GM23338 (cell line): ENCODE measurements at regions not wholly inside any gene's neighbourhood (a gene's known extent, or its start where the extent isn't known, plus 50 kb on each side); places are given as distances from the start of the nearest gene placed in this dataset.

Source experiments
- ATAC-seq: fragments of 200-7000 bp; cut with Tn5 transposase; 3 replicates; pipeline ENCODE4 v1.9.1; 2020
- DNase-seq: peaks from one replicate; pipeline ENCODE4 v3.0.0-alpha.2; 2015; ENCODE audit warnings: low spot score
- H2AFZ ChIP-seq: fragments of 200-600 bp; sonication (generic); 2 replicates; pipeline ENCODE4 v1.8.0; 2016; ENCODE audit warnings: antibody characterized with exemption, mild to moderate bottlenecking, moderate library complexity
- H3F3A ChIP-seq: fragments of 200-600 bp; sonication (generic); replicated peaks from 2 replicates; pipeline ENCODE4 v1.8.0; 2017; ENCODE audit warnings: antibody characterized with exemption, mixed run types, low read depth
- H3K27ac ChIP-seq: fragments of 200-600 bp; sonication (generic); 2 replicates; pipeline ENCODE4 v1.6.1; 2016; ENCODE audit warnings: low read depth
- H3K27me3 ChIP-seq: fragments of 200-600 bp; sonication (generic); 2 replicates; pipeline ENCODE4 v1.8.0; 2016; ENCODE audit warnings: mild to moderate bottlenecking, mixed run types, moderate library complexity; ENCODE audit not compliant: insufficient read depth
- H3K36me3 ChIP-seq: fragments of 200-600 bp; sonication (generic); 2 replicates; pipeline ENCODE4 v1.8.0; 2016; ENCODE audit warnings: mild to moderate bottlenecking; ENCODE audit not compliant: insufficient read depth
- H3K4me1 ChIP-seq: fragments of 200-600 bp; sonication (generic); 2 replicates; pipeline ENCODE4 v1.8.0; 2016; ENCODE audit warnings: mild to moderate bottlenecking, moderate library complexity; ENCODE audit not compliant: insufficient read depth
- H3K4me2 ChIP-seq: fragments of 200-600 bp; sonication (generic); 2 replicates; pipeline ENCODE4 v1.7.1; 2017; ENCODE audit warnings: mixed run types
- H3K4me3 ChIP-seq: fragments of 200-600 bp; sonication (generic); 2 replicates; pipeline ENCODE4 v1.6.1; 2016; ENCODE audit warnings: mixed run types
- H3K79me2 ChIP-seq: fragments of 200-600 bp; sonication (generic); replicated peaks from 2 replicates; pipeline ENCODE4 v1.8.0; 2017; ENCODE audit warnings: mild to moderate bottlenecking; ENCODE audit not compliant: insufficient read depth
- H3K9me2 ChIP-seq: fragments of 200-600 bp; sonication (generic); 2 replicates; pipeline ENCODE4 v1.8.0; 2017; ENCODE audit not compliant: insufficient read depth
- H4K20me1 ChIP-seq: fragments of 200-600 bp; sonication (generic); replicated peaks from 2 replicates; pipeline ENCODE4 v1.8.0; 2017; ENCODE audit warnings: mild to moderate bottlenecking; ENCODE audit not compliant: insufficient read depth
- H3K27ac Mint-ChIP-seq: 2 replicates; pipeline ENCODE4 v1.8.0; 2020; ENCODE audit warnings: inconsistent platforms, mild to moderate bottlenecking, moderate library complexity, mixed read lengths
- H3K27me3 Mint-ChIP-seq: 3 replicates; pipeline ENCODE4 v1.8.0; 2022; ENCODE audit warnings: low read depth, mild to moderate bottlenecking, moderate library complexity, mixed read lengths, inconsistent platforms; ENCODE audit not compliant: insufficient read depth, poor library complexity
- H3K36me3 Mint-ChIP-seq: 3 replicates; pipeline ENCODE4 v1.8.0; 2021; ENCODE audit warnings: low read depth, mild to moderate bottlenecking, inconsistent platforms, moderate library complexity, mixed read lengths
- H3K4me1 Mint-ChIP-seq: 3 replicates; pipeline ENCODE4 v1.8.0; 2020; ENCODE audit warnings: mild to moderate bottlenecking, inconsistent platforms, mixed read lengths
- H3K4me3 Mint-ChIP-seq: 3 replicates; pipeline ENCODE4 v1.8.0; 2021; ENCODE audit warnings: moderate library complexity, mild to moderate bottlenecking, inconsistent platforms, mixed read lengths
- H3K9me3 Mint-ChIP-seq: 3 replicates; pipeline ENCODE4 v1.8.0; 2020; ENCODE audit warnings: moderate library complexity, mild to moderate bottlenecking, inconsistent platforms, mixed read lengths
- CREB1 ChIP-seq: fragments of 250-450 bp; sonication (Bioruptor Pico); IDR thresholded peaks from 2 replicates; pipeline ENCODE4 v1.5.0; 2020; ENCODE audit warnings: low read depth, mild to moderate bottlenecking, moderate library complexity
- EZH2 ChIP-seq: fragments of 200-600 bp; sonication (generic); IDR thresholded peaks from one replicate; pipeline ENCODE4 v1.8.0; 2017; ENCODE audit warnings: antibody characterized with exemption, mild to moderate bottlenecking, low read depth; ENCODE audit not compliant: unreplicated experiment
- EZH2phosphoT487 ChIP-seq: fragments of 200-600 bp; sonication (generic); IDR thresholded peaks from one replicate; pipeline ENCODE4 v1.8.1; 2018; ENCODE audit warnings: antibody characterized with exemption; ENCODE audit not compliant: unreplicated experiment
- NANOG ChIP-seq: IDR thresholded peaks from 2 replicates; pipeline ENCODE4 v1.6.1; 2016; ENCODE audit warnings: antibody characterized with exemption, borderline replicate concordance
- POLR2AphosphoS5 ChIP-seq: IDR thresholded peaks from 2 replicates; pipeline ENCODE4 v1.6.1; 2016; ENCODE audit warnings: antibody characterized with exemption, low read depth
- STAT1 ChIP-seq: IDR thresholded peaks from one replicate; pipeline ENCODE4 v1.6.1; 2016; ENCODE audit warnings: antibody characterized with exemption; ENCODE audit not compliant: unreplicated experiment
- ZNF114 ChIP-seq: fragments of 250-450 bp; sonication (Bioruptor Pico); IDR thresholded peaks from 2 replicates; pipeline ENCODE4 v1.5.0; 2020; ENCODE audit warnings: mild to moderate bottlenecking, moderate library complexity
- ZNF331 ChIP-seq: fragments of 250-450 bp; sonication (Bioruptor Pico); IDR thresholded peaks from 2 replicates; pipeline ENCODE4 v1.5.0; 2020; ENCODE audit warnings: low read depth, mild to moderate bottlenecking, moderate library complexity
- TF ChIP-seq, protein P1 (sequence below): IDR thresholded peaks from one replicate; pipeline ENCODE4 v1.6.1; 2018; ENCODE audit warnings: antibody characterized with exemption; ENCODE audit not compliant: unreplicated experiment
- TF ChIP-seq, protein P2 (sequence below), 2 experiments: fragments of 200-600 bp in 1 of 2; sonication (generic) in 1 of 2; conservative IDR thresholded peaks; 2 replicates each; pipeline versions ENCODE4 v1.5.1 to v1.6.1; 2016 to 2017; ENCODE audit warnings: antibody characterized with exemption in 2 of 2, low read depth in 2 of 2, mild to moderate bottlenecking in 2 of 2, moderate library complexity in 1 of 2

DNA sequence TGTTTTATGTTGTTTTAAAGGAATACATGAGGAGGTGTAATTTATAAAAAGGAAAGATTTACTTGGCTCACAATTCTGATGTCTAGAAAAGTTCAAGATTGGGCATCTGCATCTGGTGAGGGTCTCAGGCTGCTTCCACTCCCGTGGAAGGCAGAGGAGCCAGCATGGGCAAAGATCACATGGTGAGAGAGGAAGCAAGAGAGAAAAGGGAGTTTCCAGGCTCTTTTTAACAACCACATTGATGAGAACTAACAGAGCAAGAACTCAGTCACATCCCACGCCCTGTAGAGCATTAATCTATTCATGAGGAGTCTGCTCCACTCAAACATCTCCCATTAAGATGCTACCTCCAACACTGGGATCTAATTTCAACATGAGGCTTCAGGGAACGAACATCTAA, 1666.3 kb downstream of the HACE1 start (continued):
- TF ChIP-seq, protein P1, sequence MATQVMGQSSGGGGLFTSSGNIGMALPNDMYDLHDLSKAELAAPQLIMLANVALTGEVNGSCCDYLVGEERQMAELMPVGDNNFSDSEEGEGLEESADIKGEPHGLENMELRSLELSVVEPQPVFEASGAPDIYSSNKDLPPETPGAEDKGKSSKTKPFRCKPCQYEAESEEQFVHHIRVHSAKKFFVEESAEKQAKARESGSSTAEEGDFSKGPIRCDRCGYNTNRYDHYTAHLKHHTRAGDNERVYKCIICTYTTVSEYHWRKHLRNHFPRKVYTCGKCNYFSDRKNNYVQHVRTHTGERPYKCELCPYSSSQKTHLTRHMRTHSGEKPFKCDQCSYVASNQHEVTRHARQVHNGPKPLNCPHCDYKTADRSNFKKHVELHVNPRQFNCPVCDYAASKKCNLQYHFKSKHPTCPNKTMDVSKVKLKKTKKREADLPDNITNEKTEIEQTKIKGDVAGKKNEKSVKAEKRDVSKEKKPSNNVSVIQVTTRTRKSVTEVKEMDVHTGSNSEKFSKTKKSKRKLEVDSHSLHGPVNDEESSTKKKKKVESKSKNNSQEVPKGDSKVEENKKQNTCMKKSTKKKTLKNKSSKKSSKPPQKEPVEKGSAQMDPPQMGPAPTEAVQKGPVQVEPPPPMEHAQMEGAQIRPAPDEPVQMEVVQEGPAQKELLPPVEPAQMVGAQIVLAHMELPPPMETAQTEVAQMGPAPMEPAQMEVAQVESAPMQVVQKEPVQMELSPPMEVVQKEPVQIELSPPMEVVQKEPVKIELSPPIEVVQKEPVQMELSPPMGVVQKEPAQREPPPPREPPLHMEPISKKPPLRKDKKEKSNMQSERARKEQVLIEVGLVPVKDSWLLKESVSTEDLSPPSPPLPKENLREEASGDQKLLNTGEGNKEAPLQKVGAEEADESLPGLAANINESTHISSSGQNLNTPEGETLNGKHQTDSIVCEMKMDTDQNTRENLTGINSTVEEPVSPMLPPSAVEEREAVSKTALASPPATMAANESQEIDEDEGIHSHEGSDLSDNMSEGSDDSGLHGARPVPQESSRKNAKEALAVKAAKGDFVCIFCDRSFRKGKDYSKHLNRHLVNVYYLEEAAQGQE: no peak
- TF ChIP-seq NANOG (no peak), EZH2phosphoT487 (no peak), POLR2AphosphoS5 (no peak), ZNF114 (CRISPR knock-in tag) (no peak), CREB1 (CRISPR knock-in tag) (no peak)

DNA sequence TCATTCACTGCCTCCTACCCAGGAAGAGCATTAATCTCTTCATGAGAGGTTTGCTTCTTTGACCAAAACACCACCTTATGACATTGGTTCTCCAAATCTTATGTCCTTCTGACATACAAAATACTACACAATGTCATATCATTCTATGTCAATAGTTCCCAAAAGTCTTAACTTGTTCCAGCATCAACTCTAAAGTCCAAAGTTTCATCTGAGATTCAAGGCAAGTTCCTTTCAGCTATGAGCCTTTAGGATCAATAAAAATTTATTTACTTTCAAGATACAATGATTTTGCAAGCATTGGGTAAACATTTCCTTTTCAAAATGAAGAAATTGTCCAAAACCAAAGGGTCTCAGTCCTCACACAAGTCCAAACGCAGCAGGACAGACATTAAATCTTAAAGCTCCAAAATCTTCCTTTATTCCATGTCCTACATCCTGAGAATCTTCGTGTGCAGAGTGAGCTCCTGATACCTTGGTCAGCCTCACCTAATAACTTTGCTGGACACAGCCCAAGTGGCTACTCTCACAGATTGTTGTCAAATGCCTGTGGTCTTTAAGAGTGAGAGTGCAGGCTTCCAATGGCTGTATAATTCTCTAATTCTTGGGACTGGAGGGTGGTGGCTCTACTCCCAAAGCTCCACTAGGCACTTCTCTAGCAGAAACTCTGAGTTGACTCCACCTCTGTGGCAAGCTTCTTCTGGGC, 1668.2 kb downstream of the HACE1 start:
- no peak for ATAC-seq

More for the DNA sequence above, 1668.2 kb downstream of the HACE1 start:
- Histone ChIP-seq H3K4me2 (no peak overlapping the region), H4K20me1 (no peaks in the 10 kb centered on the region), H3K9me2 (0 out of 2 replicates have a peak, but pooled peaks cover 8% of the 10 kb centered on the region), H3K27ac (no peak overlapping the region), H3K4me3 (no peak overlapping the region), H3K36me3 (no peaks in the 10 kb centered on the region), H3K27me3 (no peaks in the 10 kb centered on the region), H3K79me2 (no peaks in the 10 kb centered on the region), H3F3A (no peaks in the 10 kb centered on the region), H2AFZ (no peak overlapping the region), H3K4me1 (no peaks in the 10 kb centered on the region)
- TF ChIP-seq, protein P1: no peak
- TF ChIP-seq STAT1: no peak
- no peak for TF ChIP-seq ZNF331 (CRISPR knock-in tag)
- no peak for TF ChIP-seq CREB1 (CRISPR knock-in tag)
- TF ChIP-seq POLR2AphosphoS5: no peak
- TF ChIP-seq EZH2phosphoT487: no peak
- no peak for TF ChIP-seq EZH2
- no peak for TF ChIP-seq NANOG
- TF ChIP-seq ZNF114 (CRISPR knock-in tag): no peak
- TF ChIP-seq, protein P2, sequence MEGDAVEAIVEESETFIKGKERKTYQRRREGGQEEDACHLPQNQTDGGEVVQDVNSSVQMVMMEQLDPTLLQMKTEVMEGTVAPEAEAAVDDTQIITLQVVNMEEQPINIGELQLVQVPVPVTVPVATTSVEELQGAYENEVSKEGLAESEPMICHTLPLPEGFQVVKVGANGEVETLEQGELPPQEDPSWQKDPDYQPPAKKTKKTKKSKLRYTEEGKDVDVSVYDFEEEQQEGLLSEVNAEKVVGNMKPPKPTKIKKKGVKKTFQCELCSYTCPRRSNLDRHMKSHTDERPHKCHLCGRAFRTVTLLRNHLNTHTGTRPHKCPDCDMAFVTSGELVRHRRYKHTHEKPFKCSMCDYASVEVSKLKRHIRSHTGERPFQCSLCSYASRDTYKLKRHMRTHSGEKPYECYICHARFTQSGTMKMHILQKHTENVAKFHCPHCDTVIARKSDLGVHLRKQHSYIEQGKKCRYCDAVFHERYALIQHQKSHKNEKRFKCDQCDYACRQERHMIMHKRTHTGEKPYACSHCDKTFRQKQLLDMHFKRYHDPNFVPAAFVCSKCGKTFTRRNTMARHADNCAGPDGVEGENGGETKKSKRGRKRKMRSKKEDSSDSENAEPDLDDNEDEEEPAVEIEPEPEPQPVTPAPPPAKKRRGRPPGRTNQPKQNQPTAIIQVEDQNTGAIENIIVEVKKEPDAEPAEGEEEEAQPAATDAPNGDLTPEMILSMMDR (conservative IDR thresholded peaks at IDR 0.05; ENCODE audit: low read depth in 2 of 2): no peak
- Mint-ChIP-seq H3K9me3 (no peaks in the 10 kb centered on the region; the same call in 1 of the 3 replicates), H3K4me1 (no peaks in the 10 kb centered on the region), H3K27me3 (peaks cover 2% of the 10 kb centered on the region), H3K36me3 (no peaks in the 10 kb centered on the region), H3K4me3 (no peak overlapping the region), H3K27ac (no peak overlapping the region)
- DNase-seq: no peak
